ENCODE measurements at regions not wholly inside any gene's neighbourhood (a gene's known extent, or its start where the extent isn't known, plus 50 kb on each side); places are given as distances from the start of the nearest gene placed in this dataset.

GRCh38 chr17:73841431-73842060 is 197.3 kb upstream of the SDK2 start:
- peaks cover 2% of the 10 kb centered on the region for H3K27me3 ChIP-seq (replicated peaks; ENCODE audit: insufficient read depth)
- WGBS: 100% methylated on average over 2 of the region's 3 CpGs
- H3K4me3 ChIP-seq: no peak overlapping the region
- TF ChIP-seq, protein P1, sequence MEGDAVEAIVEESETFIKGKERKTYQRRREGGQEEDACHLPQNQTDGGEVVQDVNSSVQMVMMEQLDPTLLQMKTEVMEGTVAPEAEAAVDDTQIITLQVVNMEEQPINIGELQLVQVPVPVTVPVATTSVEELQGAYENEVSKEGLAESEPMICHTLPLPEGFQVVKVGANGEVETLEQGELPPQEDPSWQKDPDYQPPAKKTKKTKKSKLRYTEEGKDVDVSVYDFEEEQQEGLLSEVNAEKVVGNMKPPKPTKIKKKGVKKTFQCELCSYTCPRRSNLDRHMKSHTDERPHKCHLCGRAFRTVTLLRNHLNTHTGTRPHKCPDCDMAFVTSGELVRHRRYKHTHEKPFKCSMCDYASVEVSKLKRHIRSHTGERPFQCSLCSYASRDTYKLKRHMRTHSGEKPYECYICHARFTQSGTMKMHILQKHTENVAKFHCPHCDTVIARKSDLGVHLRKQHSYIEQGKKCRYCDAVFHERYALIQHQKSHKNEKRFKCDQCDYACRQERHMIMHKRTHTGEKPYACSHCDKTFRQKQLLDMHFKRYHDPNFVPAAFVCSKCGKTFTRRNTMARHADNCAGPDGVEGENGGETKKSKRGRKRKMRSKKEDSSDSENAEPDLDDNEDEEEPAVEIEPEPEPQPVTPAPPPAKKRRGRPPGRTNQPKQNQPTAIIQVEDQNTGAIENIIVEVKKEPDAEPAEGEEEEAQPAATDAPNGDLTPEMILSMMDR (IDR thresholded peaks at IDR 0.05): peak in 2 of 4 experiments; percentile 9 to 48
- TF ChIP-seq POLR2AphosphoS5 (IDR thresholded peaks at IDR 0.05): no peak
- H3K36me3 ChIP-seq: no peaks in the 10 kb centered on the region
- H3K4me1 ChIP-seq (replicated peaks): no peaks in the 10 kb centered on the region
- DNase-seq (ENCODE audit: low spot score): no peak
- intact Hi-C loops (cut with DNase I): no loop called here
- no peak overlapping the region for H3K27ac ChIP-seq
- no peaks in the 10 kb centered on the region for H3K9me3 ChIP-seq

DNA sequence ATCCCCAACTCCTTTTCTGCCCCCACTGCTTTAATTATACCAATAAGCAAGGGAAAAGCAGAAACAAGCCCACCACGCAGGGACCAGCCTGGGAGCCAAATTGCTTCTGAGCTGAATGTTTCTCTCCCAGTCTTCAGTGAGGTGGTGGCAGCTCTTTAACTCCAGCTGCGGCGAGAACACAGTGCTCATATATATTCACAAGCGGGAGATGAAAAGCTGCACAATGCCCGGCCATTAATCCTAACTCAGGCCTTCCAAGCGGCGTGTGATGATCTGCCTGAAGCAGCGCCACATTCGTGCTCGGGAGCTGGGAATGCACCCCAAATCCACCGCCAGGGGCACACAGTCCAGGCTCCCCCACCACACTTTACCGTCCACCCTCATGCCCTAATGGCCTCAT is 203.7 kb upstream of the SDK2 start:
- 87% methylated on average over 12 of the region's 12 CpGs for WGBS
- no peaks in the 10 kb centered on the region for H3K9me3 ChIP-seq

GRCh38 chr17:73850426-73850825 is 206.2 kb upstream of the SDK2 start:
- intact Hi-C loops (cut with DNase I): no loop called here
- Histone ChIP-seq H3K36me3 (no peaks in the 10 kb centered on the region), H3K4me1 (replicated peaks) (no peaks in the 10 kb centered on the region), H3K9me3 (no peaks in the 10 kb centered on the region), H3K27me3 (replicated peaks; ENCODE audit: insufficient read depth) (no peaks in the 10 kb centered on the region), H3K4me3 (no peak overlapping the region), H3K27ac (no peak overlapping the region)
- TF ChIP-seq, protein P1 (IDR thresholded peaks at IDR 0.05): no peak
- no peak for TF ChIP-seq POLR2AphosphoS5 (IDR thresholded peaks at IDR 0.05)
- no peak for TF ChIP-seq POLR2A (IDR thresholded peaks at IDR 0.05)
- no peak for DNase-seq (ENCODE audit: low spot score)
- WGBS: 73% methylated on average over 3 of the region's 3 CpGs

More for the DNA sequence above, 203.7 kb upstream of the SDK2 start:
- Histone ChIP-seq H3K36me3 (no peaks in the 10 kb centered on the region), H3K4me1 (replicated peaks) (no peaks in the 10 kb centered on the region), H3K27me3 (replicated peaks; ENCODE audit: insufficient read depth) (no peaks in the 10 kb centered on the region), H3K4me3 (no peak overlapping the region), H3K27ac (no peak overlapping the region)
- intact Hi-C loops (cut with DNase I): no loop called here
- TF ChIP-seq POLR2A (IDR thresholded peaks at IDR 0.05) (no peak), POLR2AphosphoS5 (IDR thresholded peaks at IDR 0.05) (no peak)
- TF ChIP-seq, protein P1 (IDR thresholded peaks at IDR 0.05): no peak
- no peak for DNase-seq (ENCODE audit: low spot score)

- Histone ChIP-seq H3K4me3 (no peak overlapping the region), H3K9me3 (no peaks in the 10 kb centered on the region), H3K36me3 (no peaks in the 10 kb centered on the region), H3K27ac (no peak overlapping the region), H3K4me1 (replicated peaks) (no peaks in the 10 kb centered on the region), H3K27me3 (replicated peaks; ENCODE audit: insufficient read depth) (no peaks in the 10 kb centered on the region)
- 70% methylated on average over 2 of the region's 2 CpGs for WGBS
- no peak for TF ChIP-seq POLR2AphosphoS5 (IDR thresholded peaks at IDR 0.05)
- TF ChIP-seq, protein P1 (IDR thresholded peaks at IDR 0.05): no peak
- TF ChIP-seq POLR2A (IDR thresholded peaks at IDR 0.05): no peak
- intact Hi-C loops (cut with DNase I): no loop called here
- DNase-seq (ENCODE audit: low spot score): no peak
Observed at GRCh38 chr17:73851091-73851490, 206.8 kb upstream of the SDK2 start.

- Histone ChIP-seq H3K27ac (no peak overlapping the region), H3K4me3 (no peak overlapping the region), H3K36me3 (no peaks in the 10 kb centered on the region), H3K9me3 (no peaks in the 10 kb centered on the region), H3K27me3 (replicated peaks; ENCODE audit: insufficient read depth) (no peaks in the 10 kb centered on the region), H3K4me1 (replicated peaks) (no peaks in the 10 kb centered on the region)
- TF ChIP-seq POLR2AphosphoS5 (IDR thresholded peaks at IDR 0.05) (no peak), POLR2A (IDR thresholded peaks at IDR 0.05) (no peak)
- TF ChIP-seq, protein P1 (IDR thresholded peaks at IDR 0.05): no peak
- no peak for DNase-seq (ENCODE audit: low spot score)
- 85% methylated on average over 2 of the region's 2 CpGs for WGBS
- intact Hi-C loops (cut with DNase I): no loop called here
Observed at GRCh38 chr17:73851921-73852320, 207.7 kb upstream of the SDK2 start.

Data from prostate gland (tissue), 2 donors.